Myocyte (in vitro differentiated cells): ENCODE measurements at regions not wholly inside any gene's neighbourhood (a gene's known extent, or its start where the extent isn't known, plus 50 kb on each side); places are given as distances from the start of the nearest gene placed in this dataset.

Experiments
- DNase-seq: peaks from one replicate; pipeline ENCODE4 v3.0.0-alpha.2; 2012; ENCODE audit warnings: low read depth

DNA sequence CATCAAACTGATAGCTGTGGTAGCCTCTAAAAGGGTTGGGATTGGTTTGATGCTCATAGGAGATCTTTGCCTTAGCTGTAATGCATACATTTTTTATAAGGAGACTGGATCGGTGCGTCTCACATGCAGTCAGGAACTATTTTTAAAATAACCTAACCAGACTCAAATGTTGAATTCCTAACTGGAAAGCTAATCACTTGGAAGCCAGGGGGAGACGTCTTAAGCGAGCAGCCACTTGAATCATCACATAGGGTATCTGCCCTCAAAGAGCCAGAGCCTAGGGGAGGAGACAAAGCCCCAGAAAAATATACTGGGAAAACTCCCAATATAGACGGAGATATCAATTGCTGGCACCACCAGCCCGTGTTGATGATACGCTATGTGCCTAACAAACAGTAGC, 61.7 kb upstream of the PUM1 start:
- no peak for DNase-seq

DNA sequence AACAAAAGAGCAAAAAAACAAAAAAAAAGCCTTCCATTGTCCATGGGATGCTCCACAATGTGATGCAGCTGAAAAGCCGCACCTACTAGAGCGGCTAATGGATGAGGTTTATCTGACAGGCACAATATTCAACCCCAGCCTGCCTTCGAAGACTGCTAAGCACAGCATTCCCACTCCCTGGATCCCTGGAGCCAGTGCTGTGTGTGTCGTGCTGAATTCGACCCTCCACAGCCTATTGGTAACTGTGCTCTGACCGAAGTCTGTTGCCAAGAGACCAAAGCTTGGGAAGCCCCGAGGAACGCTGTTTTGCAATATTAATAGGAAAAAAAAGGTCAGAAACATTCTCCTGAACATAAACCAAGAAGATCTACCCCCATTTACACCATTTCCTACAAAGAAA, 57.2 kb upstream of the PUM1 start:
- DNase-seq = no peak

DNA sequence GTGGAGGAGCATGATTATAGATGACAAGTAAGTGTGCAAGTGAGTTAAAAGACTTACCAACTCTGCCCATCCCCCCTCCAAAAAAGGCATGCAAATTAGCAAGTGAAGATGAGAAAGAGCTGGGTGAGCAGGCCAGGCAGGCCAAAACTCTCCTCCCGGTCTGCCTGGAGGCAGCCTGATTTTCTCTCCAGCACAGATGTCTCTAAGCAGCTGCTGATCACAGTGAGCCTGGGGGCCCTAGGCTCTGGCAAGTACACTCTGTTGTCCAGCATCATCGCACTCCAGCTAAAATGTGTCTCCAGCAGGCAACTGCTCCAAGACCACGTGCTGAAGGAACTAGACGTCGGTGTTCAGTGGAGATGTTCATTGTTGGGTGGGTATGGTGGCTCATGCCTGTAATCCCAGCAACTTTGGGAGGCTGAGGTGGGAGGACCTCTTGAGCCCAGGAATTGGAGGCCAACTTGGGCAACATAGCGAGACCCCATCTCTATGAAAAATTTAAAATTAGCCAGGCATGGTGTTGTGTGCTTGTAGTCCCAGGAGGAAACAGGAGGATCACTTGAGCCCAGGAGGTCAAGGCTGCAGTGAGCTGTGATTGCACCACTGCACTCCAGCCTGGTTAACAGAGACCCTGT, 56.7 kb upstream of the PUM1 start:
- peak; percentile 22 for DNase-seq

DNA sequence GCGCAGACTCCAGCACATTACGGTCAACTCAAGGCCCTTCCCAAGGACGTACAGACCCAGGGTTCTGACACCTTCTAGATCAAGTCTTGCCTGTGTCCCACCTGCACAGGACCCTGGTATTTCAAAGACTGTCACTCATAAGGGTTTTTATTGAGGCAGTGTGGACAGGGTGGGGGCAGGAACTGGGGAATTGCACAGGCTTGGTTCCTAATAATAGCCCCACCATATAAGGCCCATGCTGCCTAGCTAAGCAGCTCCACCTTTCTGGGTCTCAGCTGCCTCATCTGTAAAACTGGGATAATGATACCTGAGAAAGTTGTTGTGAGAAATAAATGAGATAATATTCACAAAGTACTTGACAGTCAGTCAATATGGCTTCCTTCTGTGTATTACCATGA, 55.3 kb upstream of the PUM1 start:
- no peak for DNase-seq

DNA sequence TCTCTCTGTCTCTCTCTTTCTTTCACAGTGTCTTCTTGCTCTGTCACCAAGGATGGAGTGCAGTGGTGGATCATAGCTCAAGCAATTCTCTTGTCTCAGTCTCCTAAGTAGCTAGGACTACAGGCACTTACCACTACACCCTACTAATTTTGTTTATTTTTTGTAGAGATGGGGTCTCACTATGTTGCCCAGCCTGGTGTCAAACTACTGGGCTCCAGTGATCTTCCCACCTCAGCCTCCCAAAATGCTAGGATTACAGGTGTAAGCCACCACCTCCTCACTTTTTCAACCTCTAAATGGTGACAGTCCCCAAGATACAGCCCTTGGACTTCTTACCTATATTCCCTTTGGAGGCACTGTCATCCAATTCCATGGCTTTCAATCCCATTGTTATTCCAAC, 50.5 kb upstream of the PUM1 start:
- DNase-seq = no peak
